Mesothelial cell of epicardium (in vitro differentiated cells): ENCODE measurements at regions not wholly inside any gene's neighbourhood (a gene's known extent, or its start where the extent isn't known, plus 50 kb on each side); places are given as distances from the start of the nearest gene placed in this dataset.
"Not testable (repeated sequence)": the region's sequence is repeated elsewhere in the genome, so short reads cannot be mapped to it uniquely, and the experiment has no call there.

Experiments used
- DNase-seq, 2 experiments: peaks; one replicate each; pipeline ENCODE4 v3.0.0; 2021; ENCODE audit warnings: low spot score in 2 of 2; ENCODE audit not compliant: unreplicated experiment in 2 of 2
- H3K27ac Mint-ChIP-seq: 2 replicates; pipeline ENCODE4 v1.8.0; 2021; ENCODE audit warnings: mixed read lengths
- H3K27me3 Mint-ChIP-seq: 2 replicates; pipeline ENCODE4 v1.8.0; 2021; ENCODE audit warnings: low read depth, mixed read lengths
- H3K36me3 Mint-ChIP-seq: 2 replicates; pipeline ENCODE4 v1.8.0; 2021; ENCODE audit warnings: mixed read lengths
- H3K4me1 Mint-ChIP-seq: 2 replicates; pipeline ENCODE4 v1.8.0; 2021; ENCODE audit warnings: mixed read lengths
- H3K4me3 Mint-ChIP-seq: 2 replicates; pipeline ENCODE4 v1.8.0; 2021; ENCODE audit warnings: mild to moderate bottlenecking, moderate library complexity, mixed read lengths
- H3K9me3 Mint-ChIP-seq: 2 replicates; pipeline ENCODE4 v1.8.0; 2021; ENCODE audit warnings: mixed read lengths
- TF ChIP-seq, protein P1 (sequence below): fragments of 200-600 bp; sonication (generic); IDR thresholded peaks from one replicate; pipeline ENCODE4 v1.5.0; 2021; ENCODE audit warnings: antibody characterized with exemption; ENCODE audit not compliant: unreplicated experiment

DNA sequence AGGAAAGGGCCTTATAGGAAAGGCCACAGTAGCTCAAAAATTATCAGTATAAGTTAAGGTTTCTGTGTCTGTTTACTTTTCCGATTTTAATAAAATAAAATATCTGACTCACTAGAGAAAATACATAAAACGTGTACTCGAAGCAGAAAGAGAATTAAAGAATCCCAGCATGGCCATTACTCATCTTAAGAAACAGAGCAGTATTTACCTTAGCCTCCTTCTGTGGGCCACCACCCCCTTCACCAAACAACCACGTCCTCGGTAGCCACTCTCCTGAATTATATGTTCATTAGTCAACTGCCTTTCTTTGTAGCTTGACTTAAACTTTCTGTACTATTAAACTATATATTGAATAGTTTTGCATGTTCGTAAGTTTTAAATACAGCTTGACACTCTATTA is 72.2 kb upstream of the SPTLC3 start:
- Mint-ChIP-seq H3K9me3 (no peaks in the 10 kb centered on the region), H3K4me1 (peaks cover 4% of the 10 kb centered on the region), H3K4me3 (no peak overlapping the region), H3K27ac (no peak overlapping the region), H3K36me3 (no peaks in the 10 kb centered on the region), H3K27me3 (no peaks in the 10 kb centered on the region)
- TF ChIP-seq, protein P1, sequence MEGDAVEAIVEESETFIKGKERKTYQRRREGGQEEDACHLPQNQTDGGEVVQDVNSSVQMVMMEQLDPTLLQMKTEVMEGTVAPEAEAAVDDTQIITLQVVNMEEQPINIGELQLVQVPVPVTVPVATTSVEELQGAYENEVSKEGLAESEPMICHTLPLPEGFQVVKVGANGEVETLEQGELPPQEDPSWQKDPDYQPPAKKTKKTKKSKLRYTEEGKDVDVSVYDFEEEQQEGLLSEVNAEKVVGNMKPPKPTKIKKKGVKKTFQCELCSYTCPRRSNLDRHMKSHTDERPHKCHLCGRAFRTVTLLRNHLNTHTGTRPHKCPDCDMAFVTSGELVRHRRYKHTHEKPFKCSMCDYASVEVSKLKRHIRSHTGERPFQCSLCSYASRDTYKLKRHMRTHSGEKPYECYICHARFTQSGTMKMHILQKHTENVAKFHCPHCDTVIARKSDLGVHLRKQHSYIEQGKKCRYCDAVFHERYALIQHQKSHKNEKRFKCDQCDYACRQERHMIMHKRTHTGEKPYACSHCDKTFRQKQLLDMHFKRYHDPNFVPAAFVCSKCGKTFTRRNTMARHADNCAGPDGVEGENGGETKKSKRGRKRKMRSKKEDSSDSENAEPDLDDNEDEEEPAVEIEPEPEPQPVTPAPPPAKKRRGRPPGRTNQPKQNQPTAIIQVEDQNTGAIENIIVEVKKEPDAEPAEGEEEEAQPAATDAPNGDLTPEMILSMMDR = no peak
- DNase-seq = no peak

DNA sequence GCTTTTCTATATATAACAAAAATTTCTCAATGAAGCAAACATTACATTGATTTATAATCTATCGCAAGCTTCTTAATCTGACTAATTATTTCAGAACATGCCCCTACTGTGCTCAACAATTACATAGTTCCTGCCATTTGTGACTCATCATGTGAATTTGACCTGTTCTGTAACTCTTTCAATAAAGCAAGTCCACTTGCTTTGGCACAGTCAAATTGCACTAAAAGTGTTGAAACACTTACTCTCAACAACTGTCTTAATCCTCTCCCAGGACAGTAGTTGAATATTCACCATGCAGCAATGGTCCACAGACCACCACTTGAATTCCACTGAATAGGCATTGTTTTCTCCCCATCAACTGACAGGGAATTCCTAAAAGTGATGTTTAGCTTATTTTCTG is 67.7 kb upstream of the SPTLC3 start:
- Mint-ChIP-seq H3K27me3 (no peaks in the 10 kb centered on the region), H3K36me3 (no peaks in the 10 kb centered on the region), H3K9me3 (no peaks in the 10 kb centered on the region), H3K4me1 (peaks cover 4% of the 10 kb centered on the region), H3K4me3 (no peak overlapping the region), H3K27ac (no peak overlapping the region)
- TF ChIP-seq, protein P1 = no peak
- no peak for DNase-seq

DNA sequence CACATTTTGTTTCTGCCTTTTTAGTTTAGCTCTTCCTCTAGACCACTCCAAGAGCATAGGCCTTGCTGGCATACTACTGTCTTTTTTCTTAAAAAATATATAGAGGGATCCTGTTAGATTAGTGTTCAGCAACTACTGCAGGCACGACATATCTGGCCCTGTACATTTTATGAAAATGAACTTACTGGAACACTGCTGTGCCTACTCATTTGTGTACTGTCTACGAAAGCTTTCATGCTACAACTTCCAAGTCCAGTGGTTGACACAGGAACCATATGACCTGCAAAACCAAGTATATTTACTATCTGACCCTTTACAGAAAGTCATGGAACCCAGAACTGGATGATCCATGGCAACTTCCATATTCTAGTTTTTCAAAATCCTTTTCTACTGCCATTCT is 66.6 kb upstream of the SPTLC3 start:
- H3K27ac Mint-ChIP-seq = no peak overlapping the region

DNA sequence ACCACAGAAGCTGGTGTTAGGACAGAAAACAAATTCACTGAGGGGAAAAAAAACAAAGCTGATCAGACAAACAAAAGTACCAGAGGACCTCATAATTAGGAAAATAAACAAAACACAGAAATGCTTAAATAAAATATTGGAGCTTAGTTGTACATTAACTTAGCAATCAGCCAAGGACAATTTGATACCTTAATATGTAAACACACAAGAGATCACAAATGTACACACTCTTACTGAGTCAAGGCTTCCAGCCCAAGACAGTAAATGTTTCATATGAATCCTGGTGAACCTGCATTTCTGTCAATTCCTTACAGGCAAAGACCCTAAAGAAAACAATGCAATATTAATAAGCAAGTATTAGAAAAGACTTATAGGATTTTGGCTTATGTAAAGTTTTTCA is 62.0 kb upstream of the SPTLC3 start:
- no peaks in the 10 kb centered on the region for H3K36me3 Mint-ChIP-seq
- no peaks in the 10 kb centered on the region for H3K4me1 Mint-ChIP-seq
- H3K27ac Mint-ChIP-seq = no peak overlapping the region
- DNase-seq = no peak
- TF ChIP-seq, protein P1 = no peak
- H3K4me3 Mint-ChIP-seq = no peak overlapping the region
- H3K9me3 Mint-ChIP-seq = no peaks in the 10 kb centered on the region
- H3K27me3 Mint-ChIP-seq = no peaks in the 10 kb centered on the region

More for the DNA sequence above, 66.6 kb upstream of the SPTLC3 start:
- Mint-ChIP-seq H3K9me3 (no peaks in the 10 kb centered on the region), H3K27me3 (no peaks in the 10 kb centered on the region), H3K4me1 (peaks cover 2% of the 10 kb centered on the region), H3K4me3 (no peak overlapping the region), H3K36me3 (no peaks in the 10 kb centered on the region)
- DNase-seq = no peak
- TF ChIP-seq, protein P1 = no peak

- TF ChIP-seq, protein P1 = no peak
- H3K4me3 Mint-ChIP-seq = no peak overlapping the region
- no peaks in the 10 kb centered on the region for H3K36me3 Mint-ChIP-seq
- H3K27me3 Mint-ChIP-seq = no peaks in the 10 kb centered on the region
- DNase-seq = no peak
- H3K9me3 Mint-ChIP-seq = no peaks in the 10 kb centered on the region
- no peaks in the 10 kb centered on the region for H3K4me1 Mint-ChIP-seq
- H3K27ac Mint-ChIP-seq = no peak overlapping the region
Observed at GRCh38 chr20:12947691-12948090, 61.1 kb upstream of the SPTLC3 start.

GRCh38 chr20:12949429-12949980 is 59.3 kb upstream of the SPTLC3 start:
- Mint-ChIP-seq H3K4me3 (no peak overlapping the region), H3K27me3 (no peaks in the 10 kb centered on the region), H3K27ac (no peak overlapping the region), H3K4me1 (no peaks in the 10 kb centered on the region), H3K9me3 (no peaks in the 10 kb centered on the region), H3K36me3 (no peaks in the 10 kb centered on the region)
- TF ChIP-seq, protein P1 = no peak
- no peak for DNase-seq

- not testable (repeated sequence) for H3K4me3 Mint-ChIP-seq, DNase-seq, H3K27ac Mint-ChIP-seq, H3K4me1 Mint-ChIP-seq, H3K9me3 Mint-ChIP-seq, H3K36me3 Mint-ChIP-seq, H3K27me3 Mint-ChIP-seq
Observed at GRCh38 chr20:12954254-12954653, 54.5 kb upstream of the SPTLC3 start.
